AG04449 (cell line): ENCODE measurements at regions not wholly inside any gene's neighbourhood (a gene's known extent, or its start where the extent isn't known, plus 50 kb on each side); places are given as distances from the start of the nearest gene placed in this dataset.
A peak's percentile ranks its signal among the peaks of the same experiment; 100 is the strongest.

Source experiments
- CTCF ChIA-PET: fragments of 350-600 bp; formaldehyde crosslinking; extraction: SDS; loops from one replicate; lab custom pipeline; 2021; ENCODE audit warnings: antibody characterized with exemption; lab: Yijun Ruan, JAX
- POLR2A ChIA-PET: fragments of 400-600, 350-600 bp; formaldehyde crosslinking; extraction: SDS; loops from one replicate; lab custom pipeline; 2020; ENCODE audit warnings: antibody characterized with exemption, inconsistent platforms; lab: Yijun Ruan, JAX
- DNase-seq: peaks from one replicate; pipeline ENCODE4 v3.0.0-alpha.2; 2010; ENCODE audit warnings: low read depth, low spot score
- H3K4me3 ChIP-seq: 2 replicates; pipeline ENCODE4 v1.5.1; 2011; ENCODE audit warnings: low read depth, mild to moderate bottlenecking, control low read depth, low read length
- CTCF ChIP-seq: IDR thresholded peaks from one replicate; pipeline ENCODE4 v1.5.1; 2011; ENCODE audit warnings: mild to moderate bottlenecking, moderate library complexity, low read length, control low read depth, inconsistent platforms; ENCODE audit not compliant: insufficient read depth; ENCODE audit errors: missing control alignments

GRCh38 chr16:51402298-51402697 is 251.2 kb upstream of the SALL1 start:
- DNase-seq: no peak
- POLR2A ChIA-PET: no interaction called here
- TF ChIP-seq CTCF: no peak
- no peak overlapping the region for H3K4me3 ChIP-seq
- CTCF ChIA-PET: interaction anchor here (0.7 kb wide), 1 partner anchor 28 kb away, joined by 3 read pairs; no protein-coding TSS in a partner anchor

- DNase-seq: no peak
- POLR2A ChIA-PET: no interaction called here
- H3K4me3 ChIP-seq: no peak overlapping the region
- no peak for TF ChIP-seq CTCF
- CTCF ChIA-PET: no interaction called here
These were observed 250.6 kb upstream of the SALL1 start for GRCh38 chr16:51401673-51402072.

GRCh38 chr16:51399908-51400670 is 249.0 kb upstream of the SALL1 start:
- POLR2A ChIA-PET: no interaction called here
- CTCF ChIA-PET: no interaction called here
- H3K4me3 ChIP-seq: no peak overlapping the region
- no peak for DNase-seq
- no peak for TF ChIP-seq CTCF

GRCh38 chr16:51394421-51394820 is 243.4 kb upstream of the SALL1 start:
- POLR2A ChIA-PET: no interaction called here
- no peak overlapping the region for H3K4me3 ChIP-seq
- no peak for DNase-seq
- CTCF ChIA-PET: no interaction called here
- TF ChIP-seq CTCF: no peak

- H3K4me3 ChIP-seq: no peak overlapping the region
- no peak for TF ChIP-seq CTCF
- DNase-seq: no peak
- CTCF ChIA-PET: no interaction called here
- POLR2A ChIA-PET: no interaction called here
These were observed 242.4 kb upstream of the SALL1 start for GRCh38 chr16:51393381-51394005.

- H3K4me3 ChIP-seq: no peak overlapping the region
- no peak for TF ChIP-seq CTCF
- ChIA-PET CTCF (no interaction called here), POLR2A (no interaction called here)
- peak; percentile 51 for DNase-seq
These were observed 241.6 kb upstream of the SALL1 start for GRCh38 chr16:51392521-51393187.
